Naive thymus-derived CD4-positive, alpha-beta T cell (primary cell): ENCODE measurements at regions not wholly inside any gene's neighbourhood (a gene's known extent, or its start where the extent isn't known, plus 50 kb on each side); places are given as distances from the start of the nearest gene placed in this dataset.

ENCODE experiments used
- ATAC-seq: fragments of 150-1000 bp; cut with Tn5 transposase; 2 replicates; pipeline ENCODE4 v1.10.0; 2021; ENCODE audit warnings: mild to moderate bottlenecking, moderate library complexity
- CTCF ChIA-PET: fragments of 350-600 bp; sonication (Branson Sonifier 250); formaldehyde crosslinking; loops from one replicate; lab custom pipeline; 2021; ENCODE audit warnings: antibody characterized with exemption; lab: Charles Lee
- POLR2A ChIA-PET: fragments of 350-600 bp; sonication (Branson Sonifier 250); formaldehyde crosslinking; loops from one replicate; lab custom pipeline; 2021; ENCODE audit warnings: antibody characterized with exemption, inconsistent platforms; lab: Charles Lee
- DNase-seq, 9 donors: peaks; one replicate each; pipeline versions ENCODE4 v3.0.0 to v3.0.0-alpha.2; 2020 to 2022; ENCODE audit warnings: mixed read lengths in 1 of 9
- H3K27ac ChIP-seq: one replicate; pipeline ENCODE4 v1.7.0; 2013; ENCODE audit warnings: mild to moderate bottlenecking, low read depth, low read length, moderate library complexity
- H3K27me3 ChIP-seq, 2 donors: one replicate each; pipeline ENCODE4 v1.7.0; 2013; ENCODE audit warnings: low read length in 2 of 2, mild to moderate bottlenecking in 2 of 2, moderate library complexity in 2 of 2; ENCODE audit not compliant: control insufficient read depth in 2 of 2, insufficient read depth in 2 of 2
- H3K36me3 ChIP-seq, 3 experiments: 1 replicate in 2 of 3; 2 replicates in 1 of 3; pipeline ENCODE4 v1.7.0; 2013; ENCODE audit warnings: low read length in 3 of 3, mild to moderate bottlenecking in 3 of 3, moderate library complexity in 1 of 3; ENCODE audit not compliant: insufficient read depth in 3 of 3, control insufficient read depth in 2 of 3
- H3K4me1 ChIP-seq, 2 donors: one replicate each; pipeline ENCODE4 v1.7.0; 2013; ENCODE audit warnings: low read length in 2 of 2, mild to moderate bottlenecking in 2 of 2, moderate library complexity in 1 of 2; ENCODE audit not compliant: control insufficient read depth in 2 of 2, insufficient read depth in 2 of 2
- H3K4me3 ChIP-seq: 2 replicates; pipeline ENCODE4 v1.7.0; 2013; ENCODE audit warnings: mild to moderate bottlenecking, low read length
- H3K9me3 ChIP-seq, 3 experiments: 1 replicate in 2 of 3; 2 replicates in 1 of 3; pipeline ENCODE4 v1.7.0; 2013; ENCODE audit warnings: low read length in 3 of 3; ENCODE audit not compliant: control insufficient read depth in 2 of 3
- H3K27ac Mint-ChIP-seq, 9 donors: one replicate each; pipeline ENCODE4 v1.8.0; 2020 to 2022; ENCODE audit warnings: mixed read lengths in 9 of 9, mild to moderate bottlenecking in 8 of 9, moderate library complexity in 5 of 9, inconsistent platforms in 2 of 9
- H3K27me3 Mint-ChIP-seq, 5 donors: one replicate each; pipeline ENCODE4 v1.8.0; 2021 to 2022; ENCODE audit warnings: mixed read lengths in 5 of 5, mild to moderate bottlenecking in 1 of 5
- H3K36me3 Mint-ChIP-seq, 5 donors: one replicate each; pipeline ENCODE4 v1.8.0; 2020 to 2022; ENCODE audit warnings: mixed read lengths in 5 of 5, mild to moderate bottlenecking in 3 of 5, inconsistent platforms in 1 of 5
- H3K4me1 Mint-ChIP-seq, 7 donors: one replicate each; pipeline ENCODE4 v1.8.0; 2020 to 2022; ENCODE audit warnings: mixed read lengths in 7 of 7, mild to moderate bottlenecking in 3 of 7, inconsistent platforms in 1 of 7
- H3K4me3 Mint-ChIP-seq, 10 donors: one replicate each; pipeline ENCODE4 v1.8.0; 2020 to 2022; ENCODE audit warnings: mild to moderate bottlenecking in 10 of 10, mixed read lengths in 10 of 10, moderate library complexity in 6 of 10, inconsistent platforms in 2 of 10
- H3K9me3 Mint-ChIP-seq, 11 donors: one replicate each; pipeline ENCODE4 v1.8.0; 2020 to 2022; ENCODE audit warnings: mixed read lengths in 11 of 11, mild to moderate bottlenecking in 4 of 11, inconsistent platforms in 1 of 11, moderate library complexity in 1 of 11
- intact Hi-C, 2 donors: fragments of 100-400 bp; cut with micrococcal nuclease; formaldehyde crosslinking; loops; one replicate each; pipeline ENCODE4 v1.15.1; 2023

DNA sequence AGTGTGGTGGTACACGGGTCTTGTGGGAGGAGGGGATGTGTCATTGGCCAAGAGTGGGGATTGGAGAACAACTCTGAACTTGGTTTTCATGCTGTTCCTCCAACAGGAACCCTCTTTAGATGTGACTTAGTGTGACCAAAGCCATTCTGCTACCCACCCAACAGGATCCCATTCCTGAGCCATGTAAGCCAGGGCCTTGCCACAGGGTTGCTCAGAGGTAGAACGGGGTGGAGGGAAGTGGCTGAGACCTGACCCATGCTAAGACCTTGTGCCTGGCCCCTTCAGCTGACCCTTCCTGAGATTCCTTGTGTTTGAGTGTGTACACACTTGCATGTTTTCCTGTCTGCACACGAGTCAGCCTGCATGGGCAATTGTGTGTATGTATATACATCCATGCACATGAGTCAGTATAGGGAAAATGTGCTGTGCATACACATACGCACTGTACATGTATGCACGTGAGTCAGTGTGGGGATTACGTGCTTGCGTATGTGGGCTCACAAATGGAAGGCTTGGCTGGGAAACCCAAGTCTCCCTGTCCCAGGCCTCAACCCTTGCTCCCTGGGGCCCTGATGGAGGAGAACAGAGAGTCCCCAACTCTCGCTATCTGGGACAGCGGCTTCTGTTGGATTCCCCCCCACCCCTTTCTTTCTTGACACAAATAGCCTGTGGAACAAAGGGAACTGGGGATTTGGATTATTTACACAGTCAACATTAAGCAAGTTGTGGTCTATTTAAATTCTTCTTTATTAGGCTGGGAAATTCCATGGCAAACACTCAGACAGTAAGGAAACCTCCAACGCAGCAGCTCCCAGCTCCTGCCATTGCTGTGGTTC is 339.8 kb downstream of the DYSF start:
- Mint-ChIP-seq H3K36me3 (no peaks in the 10 kb centered on the region), H3K4me3 (no peak overlapping the region), H3K9me3 (no peaks in the 10 kb centered on the region), H3K27me3 (peaks cover 0 to 6% (median 0%) of the 10 kb centered on the region in 5 donors), H3K27ac (no peak overlapping the region), H3K4me1 (no peaks in the 10 kb centered on the region)
- Histone ChIP-seq H3K4me3 (no peak overlapping the region), H3K27me3 (no peaks in the 10 kb centered on the region), H3K36me3 (no peaks in the 10 kb centered on the region), H3K27ac (no peak overlapping the region), H3K9me3 (no peaks in the 10 kb centered on the region), H3K4me1 (no peaks in the 10 kb centered on the region)
- ChIA-PET POLR2A (no interaction called here), CTCF (no interaction called here)
- intact Hi-C loops: no loop called here
- no peak for DNase-seq
- ATAC-seq: no peak

DNA sequence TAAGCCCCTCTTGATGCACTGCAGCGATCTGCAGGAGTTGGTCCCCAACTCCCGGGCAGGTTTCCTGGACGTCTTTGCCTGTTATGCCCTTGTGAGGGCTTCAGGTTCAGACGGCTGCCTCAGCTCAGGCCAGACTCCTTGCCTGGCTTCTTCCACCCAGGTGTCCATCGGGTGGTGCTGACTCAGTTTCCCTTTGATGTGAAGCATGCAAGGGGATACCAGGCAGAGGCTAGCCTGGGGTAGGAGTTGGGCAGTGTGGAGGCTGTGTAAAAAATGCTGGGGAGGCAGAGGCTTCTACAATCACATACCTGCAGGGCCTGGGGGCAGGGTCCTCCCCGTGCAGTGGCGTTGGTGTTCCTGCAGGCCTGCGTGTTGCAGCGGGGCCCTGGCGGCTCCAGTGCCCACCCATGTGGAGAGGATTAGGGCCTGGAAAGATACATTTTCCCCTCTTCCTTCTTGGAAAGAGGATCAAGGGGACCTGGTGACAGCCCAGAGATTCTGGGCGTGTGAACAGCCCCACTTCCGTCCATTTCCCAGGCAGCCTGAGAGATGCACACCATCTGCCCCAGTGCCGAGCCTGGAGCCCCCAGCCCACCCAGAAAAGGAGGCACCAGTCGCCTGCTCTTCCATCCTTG is 338.3 kb downstream of the DYSF start:
- DNase-seq: no peak
- no peaks in the 10 kb centered on the region for H3K4me1 Mint-ChIP-seq
- H3K27ac Mint-ChIP-seq: no peak overlapping the region
- no peaks in the 10 kb centered on the region for H3K36me3 Mint-ChIP-seq
- intact Hi-C loops: no loop called here
- Histone ChIP-seq H3K27ac (no peak overlapping the region), H3K27me3 (no peaks in the 10 kb centered on the region), H3K4me1 (no peaks in the 10 kb centered on the region), H3K36me3 (no peaks in the 10 kb centered on the region), H3K4me3 (no peak overlapping the region), H3K9me3 (no peaks in the 10 kb centered on the region)
- H3K27me3 Mint-ChIP-seq: peaks cover 0 to 6% (median 0%) of the 10 kb centered on the region in 5 donors
- no peak overlapping the region for H3K4me3 Mint-ChIP-seq
- CTCF ChIA-PET: no interaction called here
- no peak for ATAC-seq
- POLR2A ChIA-PET: no interaction called here
- no peaks in the 10 kb centered on the region for H3K9me3 Mint-ChIP-seq

DNA sequence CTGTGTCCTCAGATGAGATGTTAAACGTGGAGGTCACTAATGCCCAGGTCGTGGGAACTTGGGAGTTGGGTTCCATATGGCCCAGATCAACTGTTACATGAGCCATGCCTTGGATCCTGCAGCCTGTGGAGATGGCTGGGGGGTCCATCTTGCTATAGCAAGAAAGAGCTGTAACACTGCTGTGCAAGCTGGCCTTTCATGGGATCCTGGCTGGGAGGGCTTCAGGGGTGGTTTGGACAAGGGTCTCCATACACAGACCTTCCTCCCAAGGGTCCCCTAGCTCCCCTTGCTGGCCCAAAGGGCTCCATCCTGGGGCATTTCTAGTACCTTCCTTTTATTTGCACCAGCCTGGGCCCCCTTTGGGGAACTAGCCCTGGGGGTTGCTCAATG is 337.7 kb downstream of the DYSF start:
- Histone ChIP-seq H3K4me3 (no peak overlapping the region), H3K36me3 (no peaks in the 10 kb centered on the region), H3K4me1 (no peaks in the 10 kb centered on the region), H3K27me3 (no peaks in the 10 kb centered on the region), H3K27ac (no peak overlapping the region), H3K9me3 (no peaks in the 10 kb centered on the region)
- no peaks in the 10 kb centered on the region for H3K36me3 Mint-ChIP-seq
- peaks cover 0 to 8% (median 1%) of the 10 kb centered on the region in 5 donors for H3K27me3 Mint-ChIP-seq
- CTCF ChIA-PET: no interaction called here
- no peak overlapping the region for H3K27ac Mint-ChIP-seq
- no peaks in the 10 kb centered on the region for H3K4me1 Mint-ChIP-seq
- no peaks in the 10 kb centered on the region for H3K9me3 Mint-ChIP-seq
- POLR2A ChIA-PET: no interaction called here
- H3K4me3 Mint-ChIP-seq: no peak overlapping the region
- no peak for DNase-seq
- ATAC-seq: no peak
- intact Hi-C loops: no loop called here

DNA sequence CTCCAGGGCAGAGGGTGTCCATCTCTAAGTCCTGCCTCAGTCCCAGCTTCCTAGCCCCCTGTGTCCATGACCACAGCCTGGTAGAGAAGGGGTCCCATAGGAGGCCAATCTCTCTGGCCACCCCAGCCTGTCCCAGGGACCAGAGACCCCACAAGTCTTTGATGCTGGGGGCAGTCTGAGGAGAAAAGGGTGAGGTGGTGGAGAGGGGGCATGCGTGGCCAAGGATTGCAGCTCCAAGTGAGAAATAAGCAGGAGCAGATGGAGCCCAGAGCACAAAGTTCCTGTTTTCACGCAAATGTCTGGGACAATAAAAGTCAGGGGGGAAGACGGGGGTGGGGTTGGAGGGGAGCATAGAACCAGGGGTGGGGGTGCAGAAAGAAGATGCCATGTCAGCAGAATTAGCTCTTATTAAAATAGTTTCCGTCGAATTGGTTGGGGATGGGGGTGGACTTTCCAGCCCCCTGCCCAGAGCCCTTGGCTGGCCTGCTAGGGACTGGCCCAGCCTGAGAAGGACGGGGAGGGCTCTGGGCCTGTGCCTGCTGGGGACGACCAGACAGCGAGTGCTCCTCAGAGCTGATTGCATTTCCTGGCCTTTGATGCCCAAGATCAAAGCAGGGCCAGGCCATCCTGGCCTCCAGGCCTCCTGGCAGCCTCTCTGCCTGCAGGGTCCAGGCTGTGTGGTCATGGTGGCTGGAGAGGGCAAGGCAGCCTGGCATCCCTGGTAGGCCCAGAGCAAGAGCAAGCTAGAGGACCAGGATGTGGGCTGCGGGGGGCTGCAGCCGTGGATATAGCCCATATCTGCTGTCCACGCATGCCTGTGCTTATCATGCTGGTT is 337.1 kb downstream of the DYSF start:
- Mint-ChIP-seq H3K9me3 (no peaks in the 10 kb centered on the region), H3K4me1 (no peaks in the 10 kb centered on the region), H3K27ac (no peak overlapping the region), H3K36me3 (no peaks in the 10 kb centered on the region), H3K27me3 (peaks cover 0 to 11% (median 4%) of the 10 kb centered on the region in 5 donors), H3K4me3 (no peak overlapping the region)
- Histone ChIP-seq H3K4me1 (no peaks in the 10 kb centered on the region), H3K27ac (no peak overlapping the region), H3K27me3 (no peaks in the 10 kb centered on the region), H3K36me3 (no peaks in the 10 kb centered on the region), H3K9me3 (no peaks in the 10 kb centered on the region), H3K4me3 (no peak overlapping the region)
- intact Hi-C loops: no loop called here
- ATAC-seq: no peak
- CTCF ChIA-PET: no interaction called here
- no peak for DNase-seq
- POLR2A ChIA-PET: no interaction called here

DNA sequence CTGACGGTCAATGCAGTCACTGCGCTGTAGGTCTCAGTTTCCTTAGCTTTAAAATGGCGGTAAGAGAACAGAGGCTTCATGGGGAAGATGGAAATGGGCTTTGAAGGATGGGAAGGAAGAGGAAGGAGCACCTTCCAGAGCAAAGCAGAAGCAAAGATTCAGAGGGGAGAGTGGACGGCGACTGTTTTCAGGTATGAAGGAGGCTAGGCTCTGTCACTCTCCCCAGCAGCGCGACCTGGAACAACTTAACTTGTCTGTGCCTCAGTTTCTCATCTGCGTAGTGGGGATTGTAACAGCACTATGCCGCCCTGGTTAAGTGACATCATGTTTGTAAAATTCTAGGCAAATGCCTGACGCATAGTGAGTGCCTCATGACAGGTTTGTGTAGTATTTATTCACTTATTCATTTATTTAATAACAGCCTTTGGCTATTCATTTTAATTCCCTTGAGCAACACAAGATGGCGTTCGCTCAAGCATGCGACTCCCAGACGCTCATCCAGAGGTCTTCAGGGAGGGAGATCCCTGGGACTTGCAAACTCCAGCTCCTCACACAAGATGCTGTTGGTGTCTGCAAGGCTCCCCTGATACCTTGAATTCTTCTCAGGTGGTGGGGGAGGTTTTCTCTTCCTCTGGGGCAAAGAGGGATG is 336.3 kb downstream of the DYSF start:
- intact Hi-C loops: no loop called here
- no peaks in the 10 kb centered on the region for H3K36me3 ChIP-seq
- ATAC-seq: no peak
- H3K27ac ChIP-seq: no peak overlapping the region
- ChIA-PET CTCF (no interaction called here), POLR2A (no interaction called here)
- Mint-ChIP-seq H3K27ac (no peak overlapping the region), H3K36me3 (no peaks in the 10 kb centered on the region), H3K4me1 (no peaks in the 10 kb centered on the region), H3K9me3 (no peaks in the 10 kb centered on the region), H3K27me3 (peaks cover 0 to 16% (median 4%) of the 10 kb centered on the region in 5 donors), H3K4me3 (no peak overlapping the region)
- no peaks in the 10 kb centered on the region for H3K27me3 ChIP-seq
- no peaks in the 10 kb centered on the region for H3K4me1 ChIP-seq
- no peak for DNase-seq
- H3K9me3 ChIP-seq: no peaks in the 10 kb centered on the region
- H3K4me3 ChIP-seq: no peak overlapping the region

DNA sequence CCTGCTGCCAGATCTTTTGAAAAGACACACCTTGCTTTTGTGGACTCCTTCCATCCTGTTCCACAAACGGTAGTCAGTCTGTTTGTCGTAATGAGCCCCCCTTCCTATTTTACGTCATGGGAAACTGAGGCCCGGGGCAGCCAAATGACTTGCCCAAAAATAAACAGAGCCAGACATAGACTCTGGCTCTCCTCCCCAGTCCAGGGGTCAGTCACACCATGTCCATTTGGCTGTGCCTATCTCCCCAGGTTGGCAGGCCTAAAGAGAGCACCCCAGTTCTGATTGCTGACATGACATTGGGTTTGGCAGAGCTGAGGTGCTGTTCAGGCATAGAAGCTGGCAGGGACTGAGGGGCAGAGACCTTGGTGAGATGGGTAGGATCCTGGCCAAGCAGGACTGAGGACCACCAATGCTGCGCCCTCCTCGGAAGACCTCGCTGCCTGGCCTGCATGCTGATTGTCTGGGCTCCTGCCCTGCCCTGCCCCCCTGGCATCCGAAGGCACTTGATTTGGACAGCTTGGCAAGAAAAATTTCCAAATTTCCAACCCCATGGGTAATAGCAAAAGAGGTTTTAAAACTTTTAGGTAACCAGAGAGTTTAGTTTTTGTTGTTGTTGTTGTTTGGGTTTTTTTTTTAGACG is 335.4 kb downstream of the DYSF start:
- no peak for ATAC-seq
- no peak overlapping the region for H3K4me3 ChIP-seq
- H3K36me3 Mint-ChIP-seq: no peaks in the 10 kb centered on the region
- DNase-seq: no peak
- no peaks in the 10 kb centered on the region for H3K4me1 Mint-ChIP-seq
- no peaks in the 10 kb centered on the region for H3K27me3 ChIP-seq
- H3K9me3 ChIP-seq: no peaks in the 10 kb centered on the region
- H3K27ac ChIP-seq: no peak overlapping the region
- ChIA-PET CTCF (no interaction called here), POLR2A (no interaction called here)
- no peaks in the 10 kb centered on the region for H3K36me3 ChIP-seq
- no peaks in the 10 kb centered on the region for H3K9me3 Mint-ChIP-seq
- peaks cover 0 to 18% (median 10%) of the 10 kb centered on the region in 5 donors for H3K27me3 Mint-ChIP-seq
- H3K27ac Mint-ChIP-seq: no peak overlapping the region
- intact Hi-C loops: no loop called here
- H3K4me3 Mint-ChIP-seq: no peak overlapping the region
- H3K4me1 ChIP-seq: no peaks in the 10 kb centered on the region
